Fibroblast of skin of right quadriceps (primary cell): ENCODE measurements at regions not wholly inside any gene's neighbourhood (a gene's known extent, or its start where the extent isn't known, plus 50 kb on each side); places are given as distances from the start of the nearest gene placed in this dataset.
"Not testable (repeated sequence)": the region's sequence is repeated elsewhere in the genome, so short reads cannot be mapped to it uniquely, and the experiment has no call there.

ENCODE experiments used
- DNase-seq: peaks from one replicate; pipeline ENCODE4 v3.0.0-alpha.2; 2013

GRCh38 chrX:21126661-21127060, 247.6 kb upstream of the CNKSR2 start:
- no peak for DNase-seq

- no peak for DNase-seq
Measured at GRCh38 chrX:21131346-21131745, 242.9 kb upstream of the CNKSR2 start.

GRCh38 chrX:21131786-21132185, 242.4 kb upstream of the CNKSR2 start:
- no peak for DNase-seq

DNA sequence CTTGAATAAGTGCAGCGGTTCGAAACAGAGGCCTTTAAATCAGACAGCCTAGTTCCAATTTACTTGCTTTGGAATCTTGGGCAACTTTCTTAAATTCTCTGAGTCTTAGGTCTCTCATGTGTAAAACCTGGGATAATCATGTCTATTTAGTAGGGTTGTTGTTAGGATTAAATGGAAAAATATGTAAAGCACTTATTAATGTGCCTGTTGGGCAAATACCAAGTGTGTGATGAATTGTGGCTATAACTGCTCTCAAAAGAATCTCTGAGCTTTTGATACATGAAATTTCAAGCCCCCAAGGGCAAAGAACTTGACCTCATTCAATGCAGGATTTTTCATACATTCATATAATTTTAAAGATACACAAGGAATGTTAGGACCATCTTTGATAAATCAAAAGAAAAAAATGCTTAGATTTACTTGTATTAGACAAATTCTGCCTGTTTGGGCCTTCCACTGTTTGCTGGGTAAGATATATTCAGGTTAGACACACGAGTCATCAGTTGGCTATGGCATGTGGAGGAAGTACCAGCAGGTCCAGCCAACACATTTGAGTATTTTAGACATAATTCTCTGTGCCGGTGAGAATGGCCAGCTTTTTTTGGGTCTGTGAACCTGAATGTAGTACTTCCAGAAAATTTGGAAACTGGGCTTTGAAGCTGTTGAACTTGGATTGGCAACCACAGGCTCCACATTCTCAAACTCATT, 241.4 kb upstream of the CNKSR2 start:
- no peak for DNase-seq

DNA sequence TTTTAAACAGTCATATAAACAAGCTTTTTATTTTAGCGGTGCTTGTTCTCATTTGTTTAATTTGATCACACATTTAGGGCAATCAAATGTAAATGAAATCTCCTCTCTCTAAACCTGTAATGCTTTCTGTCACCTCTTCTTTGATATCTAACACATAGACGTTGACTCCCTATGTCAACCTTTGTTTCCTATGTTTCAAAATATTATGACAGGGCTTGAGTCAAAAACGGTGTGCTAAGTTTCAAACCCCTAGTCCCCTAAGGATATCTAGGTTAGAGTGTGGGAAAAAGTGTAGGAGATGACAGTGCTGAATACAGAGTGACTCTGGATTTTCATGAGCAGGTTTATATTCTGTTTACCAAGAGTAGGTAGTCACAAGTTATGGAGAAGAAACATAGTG, 224.0 kb upstream of the CNKSR2 start:
- DNase-seq, result no peak

GRCh38 chrX:21151051-21151450, 223.2 kb upstream of the CNKSR2 start:
- no peak for DNase-seq

DNA sequence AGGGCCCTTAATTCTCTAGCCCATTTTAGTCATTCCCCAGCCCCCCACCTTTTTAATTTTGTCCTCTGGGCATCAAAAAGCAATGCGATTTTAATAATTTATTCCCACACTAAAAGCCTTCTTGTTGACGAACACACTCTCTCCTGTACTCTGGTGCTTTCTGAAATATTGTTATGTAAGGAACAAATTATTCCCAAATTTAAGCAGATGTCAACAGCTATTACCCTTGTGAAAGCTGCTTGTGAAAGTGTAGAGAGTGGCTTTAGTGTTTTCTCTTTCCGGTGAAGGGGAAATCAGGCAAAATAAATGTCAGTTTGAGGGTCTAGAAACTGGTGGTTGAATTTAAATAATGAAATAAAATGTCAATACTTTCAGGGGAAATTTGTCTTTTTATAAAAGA, 221.2 kb upstream of the CNKSR2 start:
- no peak for DNase-seq

DNA sequence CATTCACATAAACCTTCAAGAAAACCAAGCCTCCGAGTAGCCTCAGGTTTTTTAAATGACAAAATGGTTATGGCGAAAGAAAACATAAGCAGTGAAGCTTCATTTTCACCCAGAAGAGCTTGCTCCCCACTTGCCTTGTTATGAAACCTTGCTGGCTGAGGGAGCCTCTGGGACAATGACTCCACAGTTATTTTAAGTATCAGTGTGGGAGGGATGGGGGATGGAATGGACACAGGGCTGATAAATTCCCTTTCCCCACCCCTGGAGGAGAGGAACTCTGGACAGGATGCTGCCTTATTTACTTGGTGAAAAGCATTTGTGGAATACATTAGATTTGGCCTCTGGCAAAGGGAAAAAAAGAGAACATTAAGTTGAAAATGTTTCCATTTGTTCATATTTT, 220.7 kb upstream of the CNKSR2 start:
- peak; percentile 6 for DNase-seq

DNA sequence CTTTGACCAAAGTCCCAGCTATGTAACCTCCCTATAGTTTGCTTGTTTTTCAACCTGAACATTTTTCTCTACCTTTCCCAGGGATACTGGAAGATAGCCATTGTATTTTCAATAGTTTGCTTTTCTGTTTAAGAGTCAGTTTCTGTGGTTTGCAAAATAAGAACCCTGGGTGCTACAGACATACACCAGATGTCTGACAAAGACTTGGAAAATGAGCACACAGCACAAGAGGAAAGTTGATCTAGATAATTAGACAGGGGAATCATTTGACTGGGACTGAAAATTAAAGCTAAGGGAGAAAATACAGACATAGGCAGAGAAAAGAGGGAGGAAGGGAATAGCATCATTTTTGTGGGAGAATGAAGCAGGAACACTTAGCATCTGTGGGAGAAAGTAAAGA, 218.3 kb upstream of the CNKSR2 start:
- no peak for DNase-seq

DNA sequence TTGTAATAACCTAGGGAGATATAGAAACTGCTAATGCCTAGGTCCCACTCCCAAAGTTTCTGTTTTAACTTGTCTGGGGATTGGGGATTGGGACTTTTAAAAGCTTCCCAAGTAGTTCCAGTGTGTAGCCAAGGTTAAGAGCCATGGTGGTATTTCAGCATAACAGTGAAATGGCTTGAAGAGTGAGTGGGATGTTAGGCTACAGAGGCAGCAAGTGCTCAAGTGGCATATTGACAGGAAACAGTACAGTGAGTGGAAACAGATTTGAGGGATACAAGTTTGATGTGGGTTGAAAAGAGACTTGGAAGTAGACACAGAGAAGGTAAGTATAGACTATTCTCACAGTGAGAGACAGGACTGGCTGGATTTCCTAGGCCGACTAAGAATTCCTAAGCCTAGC, 217.6 kb upstream of the CNKSR2 start:
- no peak for DNase-seq

- DNase-seq, result no peak
Measured at GRCh38 chrX:21158678-21159077, 215.5 kb upstream of the CNKSR2 start.

DNA sequence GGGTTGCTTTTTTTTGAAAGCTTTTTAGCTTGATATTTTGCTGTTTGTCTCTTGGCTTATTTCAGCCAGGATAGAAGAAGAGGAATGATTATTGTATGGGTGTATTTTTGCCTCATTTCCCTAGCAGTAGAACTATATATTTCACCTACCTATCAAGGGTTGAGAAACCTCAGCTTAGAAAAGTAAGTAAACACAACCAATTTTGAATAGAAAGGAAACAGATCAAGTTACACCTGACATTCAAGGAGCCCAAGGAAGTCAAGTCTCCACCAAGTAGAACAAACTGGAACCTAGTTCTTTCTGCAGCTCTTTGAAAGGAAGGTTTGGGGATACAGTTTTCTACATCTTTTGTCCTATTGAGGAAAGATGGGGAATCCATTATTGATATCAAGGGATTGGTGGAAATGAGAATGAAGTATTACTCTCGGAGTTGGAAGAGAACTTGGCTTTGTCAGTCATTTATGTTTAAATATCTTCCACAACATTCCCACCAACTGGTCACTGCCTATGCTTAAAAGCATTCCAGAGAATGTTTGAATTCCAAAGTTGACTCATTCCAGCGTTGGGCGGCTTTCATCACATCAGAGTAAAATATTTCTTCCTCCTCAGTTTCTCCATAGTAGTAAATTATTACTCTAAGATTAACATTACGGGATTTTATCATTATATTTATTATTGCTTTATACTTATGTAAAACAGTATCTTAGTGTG, 207.8 kb upstream of the CNKSR2 start:
- DNase-seq, result peak; percentile 15

DNA sequence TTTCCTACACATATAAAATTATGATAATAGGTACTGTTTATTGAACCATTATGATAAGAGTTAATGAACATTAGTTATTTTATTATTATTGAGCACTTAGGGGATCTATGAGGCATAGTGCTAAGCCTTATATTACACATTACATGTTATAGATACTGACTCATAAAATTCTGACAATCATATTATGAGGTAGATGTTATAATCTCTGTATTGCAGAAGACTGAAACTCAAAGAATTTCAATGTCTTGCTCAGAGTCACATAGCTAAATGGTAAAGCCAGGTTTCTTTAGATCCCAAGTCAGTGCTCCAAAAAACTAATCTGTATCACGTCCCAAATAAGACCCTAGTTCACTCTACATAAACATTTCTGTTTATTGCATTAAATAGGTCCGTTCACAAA, 207.2 kb upstream of the CNKSR2 start:
- no peak for DNase-seq

DNA sequence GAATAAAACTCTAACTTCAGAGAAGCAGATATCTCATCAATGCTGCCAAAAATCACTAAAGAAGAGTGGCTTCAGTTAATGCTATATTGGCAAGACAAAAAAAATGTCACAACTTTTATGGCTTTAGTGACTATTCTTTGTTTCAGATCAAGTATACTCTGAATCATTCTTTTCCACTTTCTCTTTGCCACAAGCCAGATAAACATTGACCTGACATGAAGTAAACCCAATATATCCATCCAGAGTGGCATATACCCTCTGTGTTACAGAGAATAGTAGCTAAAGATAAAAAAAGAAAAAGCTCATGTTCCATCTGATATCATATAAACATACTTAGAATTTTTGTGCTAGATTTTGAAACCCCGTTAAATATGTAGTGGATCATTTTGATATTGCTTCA, 206.7 kb upstream of the CNKSR2 start:
- no peak for DNase-seq

DNA sequence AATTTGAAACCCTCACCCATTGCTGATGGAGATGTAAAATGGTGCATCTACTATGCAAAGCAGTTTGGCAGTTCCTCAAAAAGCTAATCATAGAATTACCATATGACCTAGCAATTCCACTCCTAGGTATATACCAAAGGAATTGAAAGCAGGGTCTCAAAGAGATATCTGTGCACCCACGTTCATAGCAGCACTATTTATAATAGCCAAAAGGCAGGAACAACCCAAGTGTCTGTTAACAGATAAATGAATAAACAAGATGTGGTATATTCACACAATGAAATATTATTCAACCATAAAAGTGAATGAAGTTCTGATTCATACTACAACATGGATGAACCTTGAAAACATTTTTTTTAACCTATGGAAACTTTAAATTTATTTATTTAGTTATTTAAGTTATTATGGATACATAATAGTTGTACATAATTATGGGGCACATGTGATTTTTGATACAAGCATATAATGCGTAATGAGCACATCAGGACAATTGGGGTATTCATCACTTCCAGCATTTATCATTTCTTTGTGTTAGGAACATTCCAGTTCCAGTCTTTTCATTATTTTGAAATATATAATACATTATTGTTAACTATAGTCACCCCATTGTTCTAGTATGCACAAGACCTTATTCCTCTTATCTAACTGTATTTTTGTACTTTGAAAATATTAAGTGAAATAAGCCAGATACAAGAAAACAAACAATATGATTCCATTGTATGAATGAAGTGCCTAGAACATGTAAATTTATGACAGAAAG, 205.6 kb upstream of the CNKSR2 start:
- no peak for DNase-seq

DNA sequence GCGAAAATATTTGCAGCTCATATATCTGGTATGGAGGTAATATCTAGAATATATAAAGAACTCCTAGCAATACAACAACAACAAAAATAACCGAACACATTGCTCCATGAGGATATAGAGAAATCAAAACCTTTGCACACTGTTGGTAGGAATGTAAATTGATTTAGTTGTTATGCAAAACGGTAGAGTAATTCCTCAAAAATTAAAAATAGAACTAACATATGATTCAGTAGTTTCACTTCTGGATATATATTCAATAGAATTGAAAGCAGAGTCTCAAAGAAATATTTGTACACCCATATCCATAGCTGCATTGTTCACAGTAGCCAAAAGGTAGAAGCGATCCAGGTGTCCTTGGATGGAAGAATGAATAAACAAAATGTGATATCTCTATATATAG, 203.0 kb upstream of the CNKSR2 start:
- DNase-seq, result no peak

DNA sequence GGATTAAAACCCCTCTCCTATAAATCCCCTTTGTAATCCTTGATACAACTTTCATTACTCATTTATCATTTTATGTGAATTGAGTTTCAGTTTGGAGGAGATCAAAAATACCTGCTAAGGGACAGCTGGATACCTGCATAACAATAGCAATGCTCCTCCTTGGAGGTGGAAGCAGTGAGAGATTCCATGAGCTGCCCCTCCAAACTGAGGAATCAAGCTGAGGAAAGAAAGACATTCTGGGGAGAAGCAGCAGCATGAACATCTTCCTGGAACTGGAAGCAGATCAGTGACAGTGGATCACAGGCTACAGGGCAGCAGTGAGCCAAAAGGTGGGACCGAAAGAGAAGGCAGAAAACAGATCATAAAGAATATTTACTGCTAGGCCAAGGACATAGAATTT, 199.8 kb upstream of the CNKSR2 start:
- no peak for DNase-seq

- no peak for DNase-seq
Measured at GRCh38 chrX:21176921-21177571, 197.2 kb upstream of the CNKSR2 start.

- DNase-seq, result no peak
Measured at GRCh38 chrX:21181232-21181853, 192.9 kb upstream of the CNKSR2 start.

- DNase-seq, result no peak
Measured at GRCh38 chrX:21193196-21193595, 181.0 kb upstream of the CNKSR2 start.

DNA sequence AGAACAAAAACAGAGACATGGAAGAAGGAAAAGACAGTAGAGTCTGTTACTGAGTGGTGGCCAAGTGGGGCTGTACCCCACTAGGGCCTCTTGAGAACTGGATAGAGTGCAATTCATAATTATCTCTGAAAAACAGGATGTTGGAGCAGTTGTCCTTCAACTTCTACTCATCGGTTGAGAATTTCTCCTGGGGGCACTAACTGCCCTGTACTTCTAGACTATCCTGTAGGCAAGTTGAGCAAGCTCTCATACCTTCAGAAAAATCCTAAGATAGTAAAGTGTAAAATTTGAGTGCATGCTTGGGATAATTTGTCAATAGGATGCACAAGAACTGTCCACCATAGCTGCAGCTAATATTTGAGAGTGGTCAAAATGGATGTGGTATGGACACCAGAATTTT, 179.7 kb upstream of the CNKSR2 start:
- no peak for DNase-seq

DNA sequence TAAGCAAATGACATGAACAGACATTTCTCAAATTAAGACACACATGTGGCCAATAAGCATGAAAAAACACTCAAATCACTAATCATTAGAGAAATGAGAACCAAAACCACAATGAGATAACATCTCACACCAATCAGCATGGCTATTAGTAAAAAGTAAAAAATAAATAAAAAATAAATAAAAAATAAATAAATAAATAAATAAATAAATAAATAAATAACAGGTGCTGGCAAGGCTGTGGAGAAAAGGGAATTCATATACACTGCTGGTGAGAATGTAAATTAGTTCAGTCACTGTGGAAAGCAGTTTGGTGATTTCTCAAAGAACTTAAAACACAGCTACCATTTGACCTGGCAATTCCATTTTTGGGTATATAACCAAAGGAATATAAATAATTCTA, 167.1 kb upstream of the CNKSR2 start:
- no peak for DNase-seq

GRCh38 chrX:21219208-21219607, 155.0 kb upstream of the CNKSR2 start:
- not testable (repeated sequence) for DNase-seq
